IPS DF 19.7 (cell line): ENCODE measurements at regions not wholly inside any gene's neighbourhood (a gene's known extent, or its start where the extent isn't known, plus 50 kb on each side); places are given as distances from the start of the nearest gene placed in this dataset.
"Not testable (repeated sequence)": the region's sequence is repeated elsewhere in the genome, so short reads cannot be mapped to it uniquely, and the experiment has no call there.

Experiments
- DNase-seq: peaks from one replicate; pipeline ENCODE4 v3.0.0-alpha.2; 2013; ENCODE audit warnings: low read depth, low spot score

GRCh38 chr9:20240498-20240897 is 381.8 kb downstream of the MLLT3 start:
- DNase-seq: no peak

GRCh38 chr9:20238921-20239320 is 383.4 kb downstream of the MLLT3 start:
- no peak for DNase-seq

GRCh38 chr9:20237686-20238085 is 384.6 kb downstream of the MLLT3 start:
- no peak for DNase-seq

DNA sequence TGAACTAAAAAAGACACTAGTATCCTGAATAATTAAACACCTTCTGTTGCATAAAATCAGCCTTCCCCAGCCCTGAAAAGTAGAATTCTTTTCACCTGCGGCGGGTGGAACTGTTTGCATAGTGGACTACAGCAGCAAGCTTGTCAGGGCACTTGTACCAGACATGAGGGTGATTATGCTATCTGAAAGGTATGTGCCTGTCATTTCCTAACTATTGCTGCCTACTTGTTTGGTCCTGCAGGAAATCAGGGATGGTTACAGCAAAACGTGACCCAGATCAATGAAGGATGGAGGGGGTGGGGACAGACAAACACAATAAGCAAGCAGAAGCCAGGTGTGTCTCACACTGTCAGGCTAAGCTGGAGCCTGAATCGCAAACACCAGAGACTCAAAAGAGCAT is 385.6 kb downstream of the MLLT3 start:
- DNase-seq: no peak

GRCh38 chr9:20235206-20235605 is 387.1 kb downstream of the MLLT3 start:
- DNase-seq: not testable (repeated sequence)

DNA sequence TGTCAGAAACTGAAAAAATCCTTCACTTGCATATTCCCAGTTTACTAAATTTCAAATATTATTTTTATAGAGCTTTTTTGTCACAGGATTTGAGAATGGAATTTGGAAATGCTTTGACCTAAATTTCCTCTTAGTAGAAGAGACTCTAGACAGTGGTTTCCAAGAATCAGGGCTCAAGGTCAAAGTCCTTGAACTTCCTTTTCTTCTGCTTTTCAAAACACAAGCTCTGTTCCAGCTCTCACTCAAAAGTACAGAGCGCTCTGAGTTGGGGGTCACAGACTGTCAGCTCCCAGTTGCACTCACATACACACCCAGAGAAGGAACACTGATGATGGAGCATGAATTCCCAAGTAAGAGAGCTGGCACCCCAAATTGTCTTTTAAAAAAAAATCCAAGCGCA is 394.2 kb downstream of the MLLT3 start:
- DNase-seq: no peak

GRCh38 chr9:20227166-20227874 is 395.0 kb downstream of the MLLT3 start:
- no peak for DNase-seq

- DNase-seq: no peak
Measured at GRCh38 chr9:20226345-20226744, 396.0 kb downstream of the MLLT3 start.

DNA sequence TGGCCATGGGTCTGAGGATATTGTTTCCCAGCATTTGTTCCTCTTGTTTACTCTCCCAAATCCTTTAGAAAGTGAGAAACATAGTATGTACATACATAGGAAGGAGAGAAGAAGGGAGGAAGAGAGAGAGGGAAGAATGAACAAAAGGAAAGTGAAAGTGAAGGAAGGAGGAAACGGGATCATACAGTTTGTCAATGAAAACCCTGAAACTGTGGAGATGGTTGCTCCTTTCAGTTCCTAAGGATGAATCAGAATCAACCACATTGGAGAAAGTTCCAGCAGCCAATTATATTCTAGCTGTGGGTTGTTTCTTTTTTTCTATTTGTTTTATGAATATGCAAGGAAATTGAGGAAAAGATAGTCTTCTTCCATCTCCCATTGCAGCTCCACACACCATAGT is 396.5 kb downstream of the MLLT3 start:
- DNase-seq: no peak

- no peak for DNase-seq
Measured at GRCh38 chr9:20224756-20225155, 397.5 kb downstream of the MLLT3 start.

GRCh38 chr9:20220286-20220685 is 402.0 kb downstream of the MLLT3 start:
- DNase-seq: no peak

DNA sequence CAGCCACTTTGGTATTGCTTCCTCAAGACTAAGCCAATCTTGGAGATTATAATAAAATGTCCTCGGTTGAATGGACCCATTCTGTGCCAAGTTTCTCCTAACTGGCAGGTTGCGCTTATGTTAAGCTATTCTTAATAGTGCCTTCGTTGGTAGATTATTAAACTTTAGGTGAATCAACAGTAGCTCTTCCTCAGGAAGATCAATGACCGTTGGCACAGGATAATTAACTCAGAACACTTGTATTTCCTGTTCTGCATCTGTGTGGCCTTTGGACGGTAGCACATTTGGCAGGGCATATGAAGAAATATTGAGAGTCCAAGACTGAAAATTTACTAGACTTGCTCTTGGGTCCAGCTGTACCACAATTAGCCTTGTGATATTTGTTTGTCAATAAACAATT is 402.9 kb downstream of the MLLT3 start:
- DNase-seq: no peak

- no peak for DNase-seq
Measured at GRCh38 chr9:20217596-20217995, 404.7 kb downstream of the MLLT3 start.

DNA sequence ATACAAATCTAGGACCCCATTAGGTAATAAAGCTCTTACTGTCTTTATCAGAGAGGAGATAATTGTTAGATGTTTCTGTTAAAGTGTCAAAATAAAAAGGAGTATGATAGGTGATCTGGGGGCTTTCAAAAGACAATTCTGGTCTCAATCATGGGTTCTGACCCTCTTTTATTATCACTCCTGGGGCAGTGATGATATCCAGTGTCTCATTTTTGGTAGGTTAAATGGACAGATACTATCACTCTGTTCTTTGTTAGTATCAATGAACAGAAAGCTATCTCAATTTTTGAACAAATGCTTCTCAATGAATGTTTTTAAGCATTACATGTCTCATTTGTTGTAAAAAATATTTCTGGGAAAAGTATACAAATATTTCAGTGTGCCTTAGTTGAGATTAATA is 405.9 kb downstream of the MLLT3 start:
- no peak for DNase-seq

- DNase-seq: no peak
Measured at GRCh38 chr9:20215552-20215951, 406.7 kb downstream of the MLLT3 start.

DNA sequence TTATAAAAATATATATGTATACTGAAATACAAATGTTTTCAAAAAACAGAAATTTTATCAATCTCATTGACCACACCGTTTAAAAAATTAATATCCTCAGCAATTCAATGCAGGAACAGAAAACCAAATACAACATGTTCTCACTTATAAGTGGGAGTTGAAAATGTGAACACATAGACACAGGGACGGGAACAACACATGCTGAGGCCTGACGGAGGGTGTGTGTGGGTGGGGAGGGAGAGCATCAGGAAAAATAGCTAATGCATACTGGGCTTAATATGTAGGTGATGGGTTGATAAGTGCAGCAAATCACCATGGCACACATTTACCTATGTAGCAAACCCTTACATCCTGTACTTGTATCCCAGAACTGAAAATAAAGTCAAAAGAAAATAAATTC is 409.5 kb downstream of the MLLT3 start:
- DNase-seq: no peak

- DNase-seq: no peak
Measured at GRCh38 chr9:20209391-20210340, 412.6 kb downstream of the MLLT3 start.

- DNase-seq: no peak
Measured at GRCh38 chr9:20208961-20209371, 413.3 kb downstream of the MLLT3 start.

DNA sequence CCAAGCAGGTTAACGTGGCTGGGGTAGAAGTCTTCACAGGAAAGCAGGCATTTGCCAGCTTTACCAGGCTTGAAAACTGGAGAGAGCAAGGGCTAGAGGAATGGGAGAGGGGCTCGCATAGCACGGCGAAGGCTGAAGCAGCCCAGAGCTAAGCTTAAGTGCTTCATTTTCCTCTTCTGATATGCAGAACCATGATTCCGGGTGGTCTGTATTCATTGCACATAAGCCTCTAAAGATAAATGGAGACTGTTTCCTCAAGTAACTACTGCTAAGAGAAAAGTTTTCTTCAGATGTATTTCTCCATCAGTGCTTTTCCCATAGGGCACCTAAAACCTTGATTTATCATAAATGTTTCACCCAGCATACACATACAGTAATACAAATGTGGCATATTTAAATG is 414.1 kb downstream of the MLLT3 start:
- no peak for DNase-seq

DNA sequence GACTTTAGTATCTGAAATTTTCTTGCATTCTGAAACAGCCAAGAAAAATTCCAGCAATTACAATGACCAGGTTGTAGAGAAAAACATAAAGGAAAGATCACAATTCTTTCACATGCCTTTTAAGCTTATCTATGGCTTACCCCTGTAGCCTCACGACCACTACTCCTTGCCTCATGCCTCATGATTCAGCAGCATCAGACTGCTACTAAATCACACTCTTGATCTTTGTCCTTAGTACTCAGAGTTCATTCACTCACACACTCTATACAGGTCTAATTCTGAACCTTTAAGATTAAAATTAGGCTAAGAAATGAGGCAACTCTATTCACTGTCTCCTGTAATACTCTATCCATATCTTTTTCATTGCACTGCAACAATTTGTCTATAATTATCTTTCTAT is 415.1 kb downstream of the MLLT3 start:
- DNase-seq: no peak

- no peak for DNase-seq
Measured at GRCh38 chr9:20205821-20206220, 416.5 kb downstream of the MLLT3 start.

GRCh38 chr9:20200991-20201431 is 412.2 kb upstream of the SLC24A2 start:
- no peak for DNase-seq

DNA sequence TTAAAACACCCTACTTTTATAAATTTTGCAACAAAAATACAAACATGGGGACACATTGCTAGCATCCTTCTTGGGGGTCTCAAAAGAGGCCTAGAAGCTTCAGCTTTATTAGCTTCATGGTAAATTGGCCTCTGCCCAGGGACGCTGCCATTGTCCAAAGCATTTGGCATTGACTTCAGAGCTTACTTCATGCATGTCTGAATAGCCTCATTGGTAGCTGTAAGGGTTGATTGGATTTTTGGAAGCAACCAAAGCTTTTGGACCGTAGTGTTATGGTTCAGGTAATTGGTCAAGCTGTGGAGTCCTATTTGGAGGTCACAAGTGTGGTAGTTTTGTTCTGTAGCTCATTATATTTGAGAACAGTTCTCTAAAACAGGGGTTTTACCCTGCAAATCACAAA is 411.7 kb upstream of the SLC24A2 start:
- DNase-seq: no peak
